ENCODE measurements at regions not wholly inside any gene's neighbourhood (a gene's known extent, or its start where the extent isn't known, plus 50 kb on each side); places are given as distances from the start of the nearest gene placed in this dataset.

DNA sequence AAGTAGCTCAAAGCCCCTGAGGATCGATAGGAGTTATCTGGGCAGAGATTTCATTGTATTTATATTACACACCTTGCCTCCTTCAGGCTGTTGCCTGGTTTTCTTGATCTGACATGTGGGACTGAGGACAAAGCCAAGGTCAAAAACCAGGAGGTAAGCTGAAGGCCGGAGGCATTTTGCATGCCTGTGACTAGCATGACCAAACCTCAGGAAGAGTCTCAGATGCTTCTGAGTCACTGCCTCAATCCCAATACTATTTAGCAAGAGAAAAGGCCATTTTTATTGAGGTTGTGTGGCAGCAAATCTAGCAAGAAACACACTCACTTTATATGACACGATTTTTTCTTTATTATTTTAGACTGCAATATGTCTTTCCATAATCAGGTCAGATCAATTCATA, 968.1 kb downstream of the CDH11 start:
- no peak overlapping the region for H3K4me3 ChIP-seq (ENCODE audit: low read depth, low read length)
- in situ Hi-C loops (cut with HindIII; ENCODE audit: low sequenced_read_pairs), result no loop called here
- peak; percentile 19 for DNase-seq (ENCODE audit: low read depth, low spot score)
- TF ChIP-seq, protein P1, sequence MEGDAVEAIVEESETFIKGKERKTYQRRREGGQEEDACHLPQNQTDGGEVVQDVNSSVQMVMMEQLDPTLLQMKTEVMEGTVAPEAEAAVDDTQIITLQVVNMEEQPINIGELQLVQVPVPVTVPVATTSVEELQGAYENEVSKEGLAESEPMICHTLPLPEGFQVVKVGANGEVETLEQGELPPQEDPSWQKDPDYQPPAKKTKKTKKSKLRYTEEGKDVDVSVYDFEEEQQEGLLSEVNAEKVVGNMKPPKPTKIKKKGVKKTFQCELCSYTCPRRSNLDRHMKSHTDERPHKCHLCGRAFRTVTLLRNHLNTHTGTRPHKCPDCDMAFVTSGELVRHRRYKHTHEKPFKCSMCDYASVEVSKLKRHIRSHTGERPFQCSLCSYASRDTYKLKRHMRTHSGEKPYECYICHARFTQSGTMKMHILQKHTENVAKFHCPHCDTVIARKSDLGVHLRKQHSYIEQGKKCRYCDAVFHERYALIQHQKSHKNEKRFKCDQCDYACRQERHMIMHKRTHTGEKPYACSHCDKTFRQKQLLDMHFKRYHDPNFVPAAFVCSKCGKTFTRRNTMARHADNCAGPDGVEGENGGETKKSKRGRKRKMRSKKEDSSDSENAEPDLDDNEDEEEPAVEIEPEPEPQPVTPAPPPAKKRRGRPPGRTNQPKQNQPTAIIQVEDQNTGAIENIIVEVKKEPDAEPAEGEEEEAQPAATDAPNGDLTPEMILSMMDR (IDR thresholded peaks at IDR 0.05; ENCODE audit: low read depth, low read length), result no peak

DNA sequence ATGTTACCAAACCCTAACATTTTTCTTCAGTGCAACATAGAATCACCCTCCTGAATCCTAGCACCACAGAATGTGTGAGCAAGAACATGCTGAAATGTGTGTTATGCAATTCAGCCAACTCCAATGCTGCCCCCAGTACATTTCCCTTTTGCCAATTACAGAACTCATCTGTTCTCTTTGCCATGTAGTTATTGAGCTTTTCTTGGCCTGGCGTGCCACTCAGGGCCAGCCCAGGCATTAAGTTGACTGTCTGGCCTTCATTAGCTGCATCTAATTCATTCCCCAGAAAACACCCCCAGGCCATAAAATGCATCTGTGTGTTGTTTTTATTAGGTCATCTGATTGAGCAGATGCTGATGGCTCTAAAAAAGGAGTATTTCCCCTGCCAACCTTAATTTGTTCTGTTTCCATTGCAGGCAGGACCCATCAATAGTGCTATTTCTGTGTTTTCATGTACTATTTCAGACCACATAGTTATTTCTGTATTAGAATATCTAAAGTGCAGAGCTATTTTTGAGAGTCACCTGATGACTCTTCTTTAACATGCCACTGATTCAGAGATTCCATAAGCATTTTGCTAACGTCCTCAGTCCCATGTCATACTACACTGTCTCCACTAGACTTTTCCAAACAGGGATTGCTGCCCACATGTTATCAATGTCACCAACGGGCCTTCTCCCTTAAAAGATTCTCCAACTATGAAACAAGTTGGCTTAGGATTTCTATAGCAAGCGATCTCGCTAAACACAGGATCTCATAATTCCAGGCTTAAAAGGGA, 969.7 kb downstream of the CDH11 start:
- TF ChIP-seq, protein P1 (IDR thresholded peaks at IDR 0.05; ENCODE audit: low read depth, low read length), result no peak
- DNase-seq (ENCODE audit: low read depth, low spot score), result no peak
- in situ Hi-C loops (cut with HindIII; ENCODE audit: low sequenced_read_pairs), result no loop called here

DNA sequence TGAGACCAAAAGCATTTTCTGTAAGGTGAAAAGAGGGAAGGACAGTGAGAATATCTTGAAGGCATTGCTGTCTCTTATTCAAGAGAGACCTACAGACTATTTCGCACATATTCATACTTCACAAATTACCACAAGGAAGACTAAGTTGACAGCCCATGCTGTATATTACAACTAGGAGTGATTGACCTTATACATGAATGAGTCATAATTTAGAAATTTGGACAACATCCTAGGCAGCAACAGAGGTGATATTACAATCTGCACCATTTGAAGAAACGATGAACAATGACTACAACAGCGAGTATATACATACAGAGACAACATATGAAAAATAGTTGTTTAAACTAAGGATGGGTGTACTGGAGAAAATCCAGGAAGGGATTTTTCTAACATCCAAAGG, 971.7 kb downstream of the CDH11 start:
- TF ChIP-seq, protein P1 (IDR thresholded peaks at IDR 0.05; ENCODE audit: low read depth, low read length), result no peak
- no peak overlapping the region for H3K4me3 ChIP-seq (ENCODE audit: low read depth, low read length)
- in situ Hi-C loops (cut with HindIII; ENCODE audit: low sequenced_read_pairs), result no loop called here
- DNase-seq (ENCODE audit: low read depth, low spot score), result no peak

More for the DNA sequence above, 969.7 kb downstream of the CDH11 start:
- H3K4me3 ChIP-seq (ENCODE audit: low read depth, low read length), result no peak overlapping the region

DNA sequence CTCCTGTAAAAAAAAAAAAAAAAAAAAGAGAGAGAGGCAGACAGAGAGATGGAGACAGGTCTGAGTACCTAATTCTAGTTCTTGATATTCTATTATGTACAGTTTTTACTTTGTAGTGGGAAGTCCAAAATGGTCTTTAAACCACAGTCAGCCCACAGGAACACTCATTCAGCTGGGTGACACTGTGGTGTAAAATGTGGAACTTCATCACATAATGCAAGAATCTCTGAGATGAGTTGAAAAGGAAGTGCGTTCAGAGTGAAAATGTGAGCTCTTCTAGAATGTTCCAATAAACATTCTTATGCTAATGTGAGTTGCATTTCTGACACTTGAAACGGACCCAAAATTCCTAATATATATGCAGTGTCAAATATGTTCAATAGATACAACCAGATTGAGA, 972.1 kb downstream of the CDH11 start:
- no peak overlapping the region for H3K4me3 ChIP-seq (ENCODE audit: low read depth, low read length)
- in situ Hi-C loops (cut with HindIII; ENCODE audit: low sequenced_read_pairs), result no loop called here
- TF ChIP-seq, protein P1 (IDR thresholded peaks at IDR 0.05; ENCODE audit: low read depth, low read length), result no peak
- DNase-seq (ENCODE audit: low read depth, low spot score), result no peak

DNA sequence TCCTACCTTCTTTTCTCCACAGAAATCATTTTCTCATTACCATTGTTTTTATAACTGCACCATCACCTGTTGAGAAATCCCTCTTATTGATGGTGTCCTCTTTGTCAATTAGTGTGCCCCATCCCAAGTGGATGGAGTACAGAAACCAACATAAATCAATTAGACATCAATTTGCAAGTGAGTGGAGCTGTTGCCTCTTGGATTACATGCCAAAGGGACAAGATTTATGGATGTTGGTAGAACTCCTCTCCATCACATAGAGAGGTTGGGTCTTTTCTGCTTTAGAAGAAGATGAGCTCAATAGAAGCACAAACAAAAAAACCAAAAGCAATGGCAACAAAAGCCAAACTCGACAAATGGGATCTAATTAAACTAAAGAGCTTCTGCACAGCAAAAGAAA, 973.5 kb downstream of the CDH11 start:
- TF ChIP-seq, protein P1 (IDR thresholded peaks at IDR 0.05; ENCODE audit: low read depth, low read length), result no peak
- no peak overlapping the region for H3K4me3 ChIP-seq (ENCODE audit: low read depth, low read length)
- no peak for DNase-seq (ENCODE audit: low read depth, low spot score)
- in situ Hi-C loops (cut with HindIII; ENCODE audit: low sequenced_read_pairs), result no loop called here

DNA sequence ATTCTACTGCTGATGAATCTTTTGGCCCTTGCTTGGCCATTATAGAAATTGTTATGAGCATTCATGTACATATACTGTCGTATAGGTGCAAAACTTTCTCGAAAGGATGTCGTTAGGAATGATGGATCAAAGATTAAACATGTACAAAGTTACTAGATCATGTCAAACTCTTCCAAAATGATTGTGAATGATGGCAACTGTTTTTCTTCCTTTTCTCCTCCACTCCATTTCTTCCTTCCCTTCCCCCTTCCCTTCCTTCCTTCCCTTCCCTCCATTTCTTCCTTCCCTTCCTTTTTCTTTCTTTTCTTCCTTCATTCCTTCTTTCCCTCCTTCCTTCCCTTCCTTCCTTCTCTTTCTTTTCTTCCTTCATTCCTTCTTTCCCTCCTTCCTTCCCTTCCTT, 973.9 kb downstream of the CDH11 start:
- no peak for DNase-seq (ENCODE audit: low read depth, low spot score)
- in situ Hi-C loops (cut with HindIII; ENCODE audit: low sequenced_read_pairs), result no loop called here
- H3K4me3 ChIP-seq (ENCODE audit: low read depth, low read length), result no peak overlapping the region
- TF ChIP-seq, protein P1 (IDR thresholded peaks at IDR 0.05; ENCODE audit: low read depth, low read length), result no peak
